Right cardiac atrium (tissue), 5 donors: ENCODE measurements at regions not wholly inside any gene's neighbourhood (a gene's known extent, or its start where the extent isn't known, plus 50 kb on each side); places are given as distances from the start of the nearest gene placed in this dataset.
"Not testable (repeated sequence)": the region's sequence is repeated elsewhere in the genome, so short reads cannot be mapped to it uniquely, and the experiment has no call there.

Experiments used
- ATAC-seq, 2 donors: fragments of 200-7000 bp; cut with Tn5 transposase; one replicate each; pipeline versions ENCODE4 v1.8.0 to v1.9.1; 2020; ENCODE audit warnings: moderate library complexity in 2 of 2, mild to moderate bottlenecking in 1 of 2
- DNase-seq, 3 donors: peaks; one replicate each; pipeline ENCODE4 v3.0.0-alpha.2; 2020
- H3K27ac ChIP-seq: one replicate; pipeline ENCODE4 v1.5.1; 2013; ENCODE audit warnings: mild to moderate bottlenecking, low read length, control low read depth, moderate library complexity
- H3K27me3 ChIP-seq: one replicate; pipeline ENCODE4 v1.6.1; 2013; ENCODE audit not compliant: control insufficient read depth, insufficient read depth
- H3K4me1 ChIP-seq: one replicate; pipeline ENCODE4 v1.6.1; 2013; ENCODE audit warnings: low read length; ENCODE audit not compliant: control insufficient read depth, insufficient read depth
- H3K4me3 ChIP-seq: one replicate; pipeline ENCODE4 v1.5.1; 2013; ENCODE audit warnings: low read length, control low read depth
- H3K9me3 ChIP-seq: one replicate; pipeline ENCODE4 v1.6.1; 2013; ENCODE audit warnings: low read length; ENCODE audit not compliant: control insufficient read depth
- WGBS: extraction: QIAGEN DNeasy Blood & Tissue Kit; methylation state at CpG from one replicate; pipeline ENCODE4 v1.1.7; 2013; 5-methylcytosine and 5-hydroxymethylcytosine counted together
- intact Hi-C, 4 donors: fragments of 100-400 bp; cut with DNase I; formaldehyde crosslinking; loops; one replicate each; pipeline versions ENCODE4 v1.11.0 to v1.14.0; 2022 to 2023
- donor health status: healthy with polysubstance abuse.
- donor health status: DM: no; HTN: yes; CAD: no.
- donor health status: DM: no; HTN: no; CAD: no.
- donor health status: DM: no; HTN: yes; CAD: no; lungs with severe emphysema.
- donor health status: DM: yes; HTN: yes; CAD: no.

DNA sequence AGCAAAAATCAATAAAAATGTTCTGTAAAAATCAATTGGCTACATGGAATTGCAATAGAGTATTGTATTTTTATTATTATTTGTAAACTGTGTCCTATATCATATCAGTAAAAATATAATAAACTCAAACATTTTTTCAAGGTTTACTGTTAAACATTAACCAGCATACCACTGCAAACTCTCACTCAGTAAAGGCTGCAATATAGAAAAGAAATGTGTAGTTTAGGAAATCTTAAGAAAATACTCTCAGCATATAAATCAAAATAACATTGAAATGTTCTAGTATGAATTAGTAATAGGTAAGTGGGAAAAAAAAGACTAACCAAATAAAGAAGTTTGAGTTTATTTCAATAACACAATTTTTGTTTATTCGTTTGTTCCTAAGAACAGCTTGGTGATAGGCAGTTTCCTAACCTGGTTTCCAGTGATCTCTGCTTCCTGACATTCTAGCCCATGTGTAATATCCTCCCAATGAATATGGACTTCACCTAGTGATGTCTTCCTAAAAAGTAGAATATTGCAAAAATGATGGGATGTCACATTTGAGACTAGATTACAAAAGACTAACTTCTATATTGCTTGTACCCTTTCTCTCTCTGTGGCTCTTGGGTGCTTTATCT is 870.1 kb downstream of the BRINP3 start:
- ATAC-seq: no peak
- no peak for DNase-seq
- H3K4me1 ChIP-seq: no peaks in the 10 kb centered on the region
- intact Hi-C loops: no loop called here
- no peak overlapping the region for H3K27ac ChIP-seq
- no peaks in the 10 kb centered on the region for H3K9me3 ChIP-seq
- WGBS: 68% methylated on average over 1 of the region's 1 CpG
- H3K27me3 ChIP-seq: no peaks in the 10 kb centered on the region
- H3K4me3 ChIP-seq: no peak overlapping the region

- Histone ChIP-seq H3K9me3 (no peaks in the 10 kb centered on the region), H3K4me3 (no peak overlapping the region), H3K4me1 (no peaks in the 10 kb centered on the region), H3K27ac (no peak overlapping the region), H3K27me3 (no peaks in the 10 kb centered on the region)
- ATAC-seq (no peak), DNase-seq (no peak)
- intact Hi-C loops: no loop called here
- WGBS: 68% methylated on average over 2 of the region's 2 CpGs
These were observed 868.5 kb downstream of the BRINP3 start for GRCh38 chr1:189609167-189609566.

DNA sequence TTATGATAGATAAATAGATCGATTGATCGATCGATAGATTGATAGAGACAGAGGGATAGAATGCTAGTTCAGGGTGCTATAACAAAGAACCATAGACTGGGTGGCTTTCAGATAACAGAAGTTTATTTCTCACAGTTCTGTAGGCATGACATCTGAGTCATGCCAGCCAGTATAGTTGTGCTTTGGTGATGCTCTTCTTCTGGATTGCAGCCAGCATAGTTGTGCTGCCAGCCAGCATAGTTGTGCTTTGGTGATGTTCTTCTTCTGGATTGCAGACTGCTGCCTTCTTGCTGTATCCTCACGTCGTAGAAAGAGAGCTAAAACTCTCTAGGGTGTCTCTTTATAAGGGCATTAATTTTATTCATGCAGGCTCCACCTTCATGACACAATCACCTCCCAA is 860.8 kb downstream of the BRINP3 start:
- 60% methylated on average over 5 of the region's 5 CpGs for WGBS
- no peak overlapping the region for H3K4me3 ChIP-seq
- no peak for ATAC-seq
- H3K9me3 ChIP-seq: no peaks in the 10 kb centered on the region
- H3K27ac ChIP-seq: no peak overlapping the region
- intact Hi-C loops: no loop called here
- no peak for DNase-seq
- no peaks in the 10 kb centered on the region for H3K27me3 ChIP-seq
- H3K4me1 ChIP-seq: no peaks in the 10 kb centered on the region

DNA sequence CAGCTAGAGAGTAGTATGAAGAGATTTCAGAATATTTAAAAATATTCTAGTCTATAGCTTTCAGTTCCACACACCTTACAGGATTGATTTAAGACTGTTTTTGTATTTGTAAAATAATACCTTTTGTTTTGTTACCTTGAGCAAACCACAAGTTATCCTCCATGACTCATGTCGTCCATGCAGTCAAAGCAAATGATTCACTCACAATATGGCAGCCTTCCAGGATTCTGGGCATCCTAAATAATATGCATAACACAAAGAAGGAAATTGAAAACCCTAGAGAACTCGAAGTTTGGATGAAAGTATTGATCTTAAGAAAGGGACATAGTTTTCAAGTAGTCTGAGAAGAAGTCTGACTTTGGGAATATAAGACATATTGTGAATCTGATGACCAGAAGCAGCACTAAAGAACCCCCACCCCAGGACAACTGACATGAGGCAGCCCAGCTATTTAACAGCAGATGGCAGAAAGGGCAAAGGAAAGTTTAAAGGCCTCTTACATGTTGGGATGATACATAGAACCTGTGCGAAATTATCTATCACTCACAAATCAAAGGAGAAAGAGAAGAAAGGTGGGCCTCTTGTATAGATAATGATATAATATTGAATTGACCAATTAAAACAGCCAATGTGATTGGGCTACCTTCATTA is 857.9 kb downstream of the BRINP3 start:
- 60% methylated on average over 3 of the region's 3 CpGs for WGBS
- Histone ChIP-seq H3K4me3 (no peak overlapping the region), H3K4me1 (no peaks in the 10 kb centered on the region), H3K9me3 (no peaks in the 10 kb centered on the region), H3K27ac (no peak overlapping the region), H3K27me3 (no peaks in the 10 kb centered on the region)
- no peak for ATAC-seq
- DNase-seq: no peak
- intact Hi-C loops: no loop called here

GRCh38 chr1:189620471-189620870 is 857.2 kb downstream of the BRINP3 start:
- no peaks in the 10 kb centered on the region for H3K27me3 ChIP-seq
- H3K4me1 ChIP-seq: no peaks in the 10 kb centered on the region
- DNase-seq: no peak
- WGBS: 82% methylated on average over 2 of the region's 2 CpGs
- H3K9me3 ChIP-seq: no peaks in the 10 kb centered on the region
- no peak overlapping the region for H3K27ac ChIP-seq
- no peak overlapping the region for H3K4me3 ChIP-seq
- intact Hi-C loops: no loop called here
- ATAC-seq: no peak

DNA sequence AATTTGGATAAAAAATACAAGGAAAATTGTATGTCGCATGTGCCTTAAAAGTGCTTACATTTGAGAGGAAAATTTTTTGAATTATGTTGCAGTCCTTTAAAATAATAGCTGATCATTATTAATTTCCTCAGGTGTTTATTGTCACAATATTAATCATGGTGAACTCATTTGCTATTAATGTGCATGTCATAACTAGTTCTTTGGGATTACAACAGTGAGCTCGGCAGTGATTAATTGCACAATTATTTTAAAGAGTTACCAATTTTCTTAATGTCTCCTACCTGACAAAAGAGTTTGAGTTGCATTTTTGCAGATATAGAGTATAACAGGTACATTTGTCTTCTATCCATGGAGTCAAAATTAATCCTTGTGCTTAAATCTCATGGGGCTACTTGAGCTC is 854.3 kb downstream of the BRINP3 start:
- ATAC-seq: no peak
- intact Hi-C loops: no loop called here
- Histone ChIP-seq H3K4me1 (no peaks in the 10 kb centered on the region), H3K4me3 (no peak overlapping the region), H3K9me3 (no peaks in the 10 kb centered on the region), H3K27me3 (no peaks in the 10 kb centered on the region), H3K27ac (no peak overlapping the region)
- WGBS: 87% methylated on average over 2 of the region's 2 CpGs
- DNase-seq: no peak

- Histone ChIP-seq H3K9me3 (no peaks in the 10 kb centered on the region), H3K27ac (no peak overlapping the region), H3K27me3 (no peaks in the 10 kb centered on the region), H3K4me1 (no peaks in the 10 kb centered on the region), H3K4me3 (no peak overlapping the region)
- ATAC-seq: no peak
- intact Hi-C loops: no loop called here
- WGBS: 57% methylated on average over 2 of the region's 2 CpGs
- DNase-seq: no peak
These were observed 850.2 kb downstream of the BRINP3 start for GRCh38 chr1:189627427-189627826.

DNA sequence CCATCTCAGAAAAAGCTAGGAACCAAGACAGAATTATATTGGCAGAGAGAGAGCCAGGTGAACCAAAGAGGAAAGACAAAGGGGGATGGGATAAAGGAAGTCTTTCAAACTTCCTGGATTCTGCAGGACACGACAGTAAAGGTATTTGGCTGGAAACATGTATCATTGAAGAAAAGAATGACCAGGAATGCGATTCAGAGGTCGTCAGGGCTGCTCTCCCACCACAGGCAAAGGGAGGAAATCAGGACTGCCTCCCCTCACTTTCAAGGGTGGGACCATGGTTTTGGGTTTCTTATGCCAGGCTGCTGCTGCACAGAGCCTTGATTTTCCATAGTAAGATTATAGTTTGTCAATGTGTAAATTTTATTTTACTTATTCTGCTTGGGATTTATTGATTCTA is 848.8 kb downstream of the BRINP3 start:
- H3K9me3 ChIP-seq: no peaks in the 10 kb centered on the region
- H3K4me3 ChIP-seq: no peak overlapping the region
- H3K4me1 ChIP-seq: no peaks in the 10 kb centered on the region
- 47% methylated on average over 3 of the region's 3 CpGs for WGBS
- no peak overlapping the region for H3K27ac ChIP-seq
- no peak for DNase-seq
- ATAC-seq: no peak
- intact Hi-C loops: no loop called here
- no peaks in the 10 kb centered on the region for H3K27me3 ChIP-seq

GRCh38 chr1:189633658-189634057 is 844.0 kb downstream of the BRINP3 start:
- Histone ChIP-seq H3K4me1 (no peaks in the 10 kb centered on the region), H3K9me3 (no peaks in the 10 kb centered on the region), H3K27me3 (no peaks in the 10 kb centered on the region), H3K4me3 (no peak overlapping the region), H3K27ac (no peak overlapping the region)
- DNase-seq (no peak), ATAC-seq (no peak)
- intact Hi-C loops: no loop called here
- 83% methylated on average over 2 of the region's 2 CpGs for WGBS

- no peak overlapping the region for H3K27ac ChIP-seq
- no peaks in the 10 kb centered on the region for H3K4me1 ChIP-seq
- 82% methylated on average over 2 of the region's 2 CpGs for WGBS
- intact Hi-C loops: no loop called here
- H3K4me3 ChIP-seq: no peak overlapping the region
- no peaks in the 10 kb centered on the region for H3K9me3 ChIP-seq
- DNase-seq: no peak
- ATAC-seq: no peak
- no peaks in the 10 kb centered on the region for H3K27me3 ChIP-seq
These were observed 840.6 kb downstream of the BRINP3 start for GRCh38 chr1:189637041-189637440.

GRCh38 chr1:189644156-189644555 is 833.5 kb downstream of the BRINP3 start:
- H3K9me3 ChIP-seq, H3K27ac ChIP-seq, H3K4me3 ChIP-seq, H3K4me1 ChIP-seq, intact Hi-C loops, H3K27me3 ChIP-seq, DNase-seq, ATAC-seq: not testable (repeated sequence)
- WGBS: 73% methylated on average over 5 of the region's 5 CpGs

DNA sequence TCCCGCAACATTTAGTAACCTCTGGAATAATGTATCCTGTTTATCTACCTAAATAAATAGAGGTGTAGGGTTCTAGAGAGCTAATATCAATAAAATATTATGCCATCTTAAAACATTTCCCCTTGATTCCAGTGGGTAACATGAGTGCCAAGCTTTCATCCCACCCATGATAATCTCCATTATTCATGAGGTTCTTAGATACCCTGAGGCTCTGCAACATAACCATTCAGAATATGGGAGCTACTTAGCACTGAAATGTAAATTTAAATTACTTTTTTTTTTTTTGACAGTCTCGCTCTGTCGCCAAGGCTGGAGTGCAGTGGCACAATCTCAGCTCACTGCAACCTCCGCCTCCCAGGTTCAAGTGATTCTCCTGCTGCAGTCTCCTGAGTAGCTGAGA is 832.7 kb downstream of the BRINP3 start:
- 95% methylated on average over 4 of the region's 4 CpGs for WGBS
- Histone ChIP-seq H3K27ac (no peak overlapping the region), H3K27me3 (no peaks in the 10 kb centered on the region), H3K4me1 (no peaks in the 10 kb centered on the region), H3K9me3 (no peaks in the 10 kb centered on the region), H3K4me3 (no peak overlapping the region)
- no peak for ATAC-seq
- intact Hi-C loops: no loop called here
- DNase-seq: no peak
